H1 (cell line): ENCODE measurements at regions not wholly inside any gene's neighbourhood (a gene's known extent, or its start where the extent isn't known, plus 50 kb on each side); places are given as distances from the start of the nearest gene placed in this dataset.

Experiments
- CTCF ChIA-PET: fragments of 300-600 bp; sonication (Branson Sonifier 250); formaldehyde crosslinking; loops from one replicate; lab custom pipeline; 2021; ENCODE audit not compliant: partially characterized antibody; lab: Charles Lee
- POLR2A ChIA-PET: fragments of 300-600 bp; sonication (Branson Sonifier 250); formaldehyde crosslinking; loops from one replicate; lab custom pipeline; 2021; ENCODE audit warnings: inconsistent platforms; ENCODE audit not compliant: partially characterized antibody; lab: Charles Lee
- DNase-seq, 2 experiments: peaks; one replicate each; pipeline versions ENCODE4 v3.0.0 to v3.0.0-alpha.2; 2010 to 2022; ENCODE audit warnings: low spot score in 2 of 2, low read depth in 1 of 2, mixed read lengths in 1 of 2
- FAIRE-seq: peaks from 2 replicates; lab custom pipeline; 2011; peaks lifted over from hg19 to GRCh38; lab: Jason Lieb, UNC
- H2AFZ ChIP-seq: 2 replicates; pipeline ENCODE4 v1.8.1; 2012; ENCODE audit warnings: low read length, inconsistent platforms
- H2AK5ac ChIP-seq: 2 replicates; pipeline ENCODE4 v1.6.1; 2013; ENCODE audit warnings: low read depth, low read length
- H2BK120ac ChIP-seq: replicated peaks from 2 replicates; pipeline ENCODE3; 2013; ENCODE audit warnings: low read depth, low read length, inconsistent platforms
- H2BK12ac ChIP-seq: 2 replicates; pipeline ENCODE4 v1.6.1; 2013; ENCODE audit warnings: low read depth, low read length
- H2BK15ac ChIP-seq: 2 replicates; pipeline ENCODE4 v1.6.1; 2013; ENCODE audit warnings: low read length
- H2BK20ac ChIP-seq: 2 replicates; pipeline ENCODE4 v1.6.1; 2013; ENCODE audit warnings: low read length
- H2BK5ac ChIP-seq: 2 replicates; pipeline ENCODE4 v1.6.1; 2013; ENCODE audit warnings: low read depth, low read length
- H3K14ac ChIP-seq: 2 replicates; pipeline ENCODE4 v1.6.1; 2013; ENCODE audit warnings: inconsistent platforms; ENCODE audit not compliant: insufficient read length
- H3K18ac ChIP-seq: 2 replicates; pipeline ENCODE4 v1.6.1; 2013; ENCODE audit warnings: low read length; ENCODE audit errors: extremely low read depth
- H3K23ac ChIP-seq: 2 replicates; pipeline ENCODE4 v1.6.1; 2013; ENCODE audit warnings: inconsistent platforms; ENCODE audit not compliant: insufficient read length
- H3K23me2 ChIP-seq: 2 replicates; pipeline ENCODE4 v1.6.1; 2013; ENCODE audit warnings: low read depth, low read length
- H3K27ac ChIP-seq: 2 replicates; pipeline ENCODE4 v1.6.1; 2011; ENCODE audit warnings: low read depth, low read length, inconsistent platforms
- H3K27me3 ChIP-seq, 4 experiments: replicated peaks in 1 of 4; 1 replicate in 1 of 4; 2 replicates in 3 of 4; pipeline versions ENCODE4 v1.6.1 to v1.8.1; 2011 to 2013; ENCODE audit warnings: low read length in 3 of 4, mild to moderate bottlenecking in 3 of 4, inconsistent platforms in 2 of 4, mixed read lengths in 2 of 4, moderate library complexity in 1 of 4; ENCODE audit not compliant: control insufficient read depth in 3 of 4, insufficient read depth in 3 of 4; ENCODE audit errors: extremely low read depth in 1 of 4
- H3K36me3 ChIP-seq, 4 experiments: 2 replicates each; pipeline versions ENCODE4 v1.6.1 to v1.8.1; 2011 to 2013; ENCODE audit warnings: mild to moderate bottlenecking in 4 of 4, low read length in 3 of 4, moderate library complexity in 2 of 4, control low read depth in 1 of 4, inconsistent platforms in 1 of 4; ENCODE audit not compliant: insufficient read depth in 4 of 4, control insufficient read depth in 2 of 4
- H3K4ac ChIP-seq: replicated peaks from 2 replicates; pipeline ENCODE3; 2013; ENCODE audit warnings: low read length, low read depth, mixed read lengths, inconsistent platforms; ENCODE audit not compliant: insufficient read length
- H3K4me1 ChIP-seq, 4 experiments: replicated peaks in 1 of 4; 1 replicate in 1 of 4; 2 replicates in 3 of 4; pipeline versions ENCODE4 v1.6.1 to v1.8.1; 2011 to 2013; ENCODE audit warnings: low read length in 3 of 4, inconsistent platforms in 2 of 4, mixed read lengths in 1 of 4; ENCODE audit not compliant: insufficient read depth in 4 of 4, control insufficient read depth in 3 of 4
- H3K4me2 ChIP-seq, 2 experiments: 2 replicates each; pipeline versions ENCODE4 v1.6.1 to v1.8.1; 2011 to 2013; ENCODE audit warnings: low read depth in 2 of 2, low read length in 2 of 2, control low read depth in 1 of 2, inconsistent platforms in 1 of 2, mild to moderate bottlenecking in 1 of 2; ENCODE audit not compliant: insufficient read depth in 1 of 2
- H3K4me3 ChIP-seq, 4 experiments: fragments of 200-600, 300-600 bp in 1 of 4; sonication (generic), shearing (Covaris generic), sonication (Bioruptor Twin) in 1 of 4; 2 replicates each; pipeline versions ENCODE4 v1.5.1 to v1.8.1; 2011 to 2016; ENCODE audit warnings: low read length in 4 of 4, low read depth in 3 of 4, control low read depth in 2 of 4, inconsistent platforms in 2 of 4, mild to moderate bottlenecking in 2 of 4, mixed read lengths in 1 of 4, moderate library complexity in 1 of 4; ENCODE audit not compliant: insufficient read depth in 2 of 4; ENCODE audit errors: extremely low read depth in 1 of 4
- H3K56ac ChIP-seq: replicated peaks from 2 replicates; pipeline ENCODE3; 2013; ENCODE audit warnings: low read depth, mild to moderate bottlenecking, mixed read lengths, low read length, inconsistent platforms; ENCODE audit not compliant: insufficient read length
- H3K79me1 ChIP-seq: 2 replicates; pipeline ENCODE4 v1.6.1; 2013; ENCODE audit warnings: low read depth, low read length, control low read depth
- H3K79me2 ChIP-seq, 2 experiments: 2 replicates each; pipeline versions ENCODE4 v1.6.1 to v1.8.1; 2012 to 2013; ENCODE audit warnings: low read length in 2 of 2, mild to moderate bottlenecking in 2 of 2, inconsistent platforms in 1 of 2; ENCODE audit not compliant: insufficient read depth in 2 of 2, control insufficient read depth in 1 of 2
- H3K9ac ChIP-seq, 4 experiments: replicated peaks in 1 of 4; 1 replicate in 1 of 4; 2 replicates in 3 of 4; pipeline versions ENCODE4 v1.6.1 to v1.8.1; 2011 to 2013; ENCODE audit warnings: low read depth in 3 of 4, low read length in 3 of 4, control low read depth in 2 of 4, mild to moderate bottlenecking in 2 of 4, moderate library complexity in 2 of 4, inconsistent platforms in 1 of 4; ENCODE audit errors: extremely low read depth in 1 of 4
- H3K9me3 ChIP-seq, 2 experiments: 2 replicates each; pipeline versions ENCODE4 v1.6.1 to v1.8.1; 2012 to 2013; ENCODE audit warnings: mild to moderate bottlenecking in 2 of 2, moderate library complexity in 2 of 2, control low read depth in 1 of 2, inconsistent platforms in 1 of 2, low read depth in 1 of 2, low read length in 1 of 2, mixed read lengths in 1 of 2; ENCODE audit not compliant: insufficient read depth in 2 of 2
- H4K20me1 ChIP-seq, 2 experiments: replicated peaks in 1 of 2; 2 replicates each; pipeline versions ENCODE3 to v1.8.1; 2011 to 2013; ENCODE audit warnings: inconsistent platforms in 2 of 2, low read length in 2 of 2, mild to moderate bottlenecking in 1 of 2; ENCODE audit not compliant: insufficient read depth in 2 of 2, control insufficient read depth in 1 of 2
- H4K5ac ChIP-seq: 2 replicates; pipeline ENCODE4 v1.6.1; 2013; ENCODE audit warnings: low read length, low read depth, mixed read lengths, inconsistent platforms; ENCODE audit not compliant: insufficient read length
- H4K8ac ChIP-seq: 2 replicates; pipeline ENCODE4 v1.8.0; 2013; ENCODE audit warnings: mild to moderate bottlenecking, moderate library complexity, low read length, inconsistent platforms; ENCODE audit not compliant: insufficient read depth; ENCODE audit errors: extremely low read depth
- H4K91ac ChIP-seq: replicated peaks from 2 replicates; pipeline ENCODE3; 2013; ENCODE audit warnings: low read length, mixed read lengths, inconsistent platforms; ENCODE audit not compliant: insufficient read length
- BRCA1 ChIP-seq: IDR thresholded peaks from 2 replicates; pipeline ENCODE4 v1.6.1; 2012; ENCODE audit warnings: low read depth, low read length, improper control_type of control experiment
- CBX8 ChIP-seq: fragments of 300-800, 300-1000 bp; sonication (generic); IDR thresholded peaks from 2 replicates; pipeline ENCODE4 v1.7.1; 2016; ENCODE audit warnings: low read depth, low read length, borderline replicate concordance
- NRF1 ChIP-seq: IDR thresholded peaks from 2 replicates; pipeline ENCODE4 v1.6.1; 2011; ENCODE audit warnings: mild to moderate bottlenecking, low read depth, low read length, improper control_type of control experiment
- RAD21 ChIP-seq, 2 experiments: IDR thresholded peaks in 1 of 2; conservative IDR thresholded peaks in 1 of 2; 2 replicates each; pipeline ENCODE4 v1.6.1; 2011; ENCODE audit warnings: low read depth in 2 of 2, low read length in 2 of 2, improper control_type of control experiment in 1 of 2, inconsistent platforms in 1 of 2, mild to moderate bottlenecking in 1 of 2, moderate library complexity in 1 of 2
- RNF2 ChIP-seq: fragments of 200-900, 300-1000 bp; sonication (generic); IDR thresholded peaks from 2 replicates; pipeline ENCODE4 v1.7.1; 2016; ENCODE audit warnings: borderline replicate concordance, low read depth, mild to moderate bottlenecking, antibody characterized with exemption, low read length; ENCODE audit not compliant: poor library complexity, severe bottlenecking; ENCODE audit errors: missing control alignments
- SIX5 ChIP-seq: IDR thresholded peaks from 2 replicates; pipeline ENCODE4 v1.6.1; 2011; ENCODE audit warnings: mild to moderate bottlenecking, low read depth, low read length
- SP2 ChIP-seq: IDR thresholded peaks from 2 replicates; pipeline ENCODE4 v1.6.1; 2012; ENCODE audit warnings: mild to moderate bottlenecking, low read length, inconsistent platforms
- TCF12 ChIP-seq: IDR thresholded peaks from 2 replicates; pipeline ENCODE4 v1.6.1; 2011; ENCODE audit warnings: low read depth, mild to moderate bottlenecking, low read length
- WGBS, 2 experiments: shearing (Covaris generic) in 1 of 2; methylation state at CpG; one replicate each; pipeline versions ENCODE4 v1.1.6 to v1.1.7; 2013 to 2015; ENCODE audit warnings: low lambda C conversion rate in 2 of 2, mixed read lengths in 2 of 2, inconsistent platforms in 1 of 2, low coverage in 1 of 2, missing lambda C conversion rate in 1 of 2; ENCODE audit not compliant: insufficient replicate concordance in 2 of 2, insufficient coverage in 1 of 2, insufficient read length in 1 of 2; ENCODE audit errors: extremely low coverage in 1 of 2, missing lambda C conversion rate in 1 of 2; 5-methylcytosine and 5-hydroxymethylcytosine counted together
- TF ChIP-seq, protein P1 (sequence below): IDR thresholded peaks from 2 replicates; pipeline ENCODE4 v1.6.1; 2011; ENCODE audit warnings: low read depth, mild to moderate bottlenecking, low read length; ENCODE audit not compliant: insufficient read depth
- TF ChIP-seq, protein P2 (sequence below): IDR thresholded peaks from 2 replicates; pipeline ENCODE4 v1.6.1; 2012; ENCODE audit warnings: inconsistent platforms
- TF ChIP-seq, protein P3 (sequence below): IDR thresholded peaks from 2 replicates; pipeline ENCODE4 v1.6.1; 2012; ENCODE audit warnings: inconsistent platforms

DNA sequence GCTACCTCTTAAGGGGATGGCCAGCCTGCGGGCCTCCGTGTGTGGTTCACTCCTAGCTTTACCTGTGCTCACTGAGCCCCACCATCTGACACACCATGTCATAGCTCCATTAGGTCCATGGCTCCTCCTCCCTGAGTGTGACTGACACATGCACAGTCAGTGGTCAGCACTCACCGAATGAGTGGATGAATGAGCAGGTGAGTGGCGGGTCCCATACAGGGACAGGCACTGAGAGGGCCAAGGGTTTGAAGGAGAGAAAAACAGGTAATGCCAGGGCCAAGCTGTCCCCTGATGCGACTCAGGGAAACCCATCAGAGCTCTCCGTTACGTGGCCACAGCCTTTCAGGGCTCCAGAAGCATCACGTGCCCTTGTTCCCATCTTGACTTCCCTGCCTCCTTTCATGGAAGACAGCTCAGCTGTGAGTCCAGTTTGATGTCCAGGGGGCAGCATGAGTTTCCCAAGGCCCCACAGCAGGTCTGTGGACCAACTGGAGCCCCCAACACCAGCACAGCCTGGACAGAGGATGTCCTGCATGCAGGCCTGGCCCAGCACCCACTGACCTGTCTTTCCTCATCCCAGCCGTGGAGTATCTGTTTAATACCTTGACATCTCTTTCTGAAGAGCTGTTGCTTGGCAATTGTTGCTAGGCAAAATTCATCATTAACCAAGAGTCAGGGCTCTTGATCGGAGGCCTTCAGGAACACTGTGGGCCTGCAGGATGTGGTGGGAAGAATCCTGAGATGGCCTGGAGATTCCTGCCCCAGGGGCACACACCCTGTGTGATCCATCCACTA is 84.4 kb downstream of the PLXNA1 start:
- Histone ChIP-seq H3K9ac (no peak overlapping the region), H3K23ac (no peak overlapping the region), H4K91ac (no peak overlapping the region), H3K27ac (no peak overlapping the region), H3K4me3 (no peak overlapping the region), H3K79me2 (no peaks in the 10 kb centered on the region), H2AFZ (no peak overlapping the region), H2AK5ac (no peak overlapping the region), H3K79me1 (no peaks in the 10 kb centered on the region), H3K9me3 (no peaks in the 10 kb centered on the region), H3K14ac (no peak overlapping the region), H2BK20ac (no peak overlapping the region), H4K20me1 (no peaks in the 10 kb centered on the region), H2BK15ac (no peak overlapping the region), H4K5ac (no peak overlapping the region), H2BK12ac (no peak overlapping the region), H3K56ac (no peak overlapping the region), H2BK5ac (no peak overlapping the region), H3K18ac (no peak overlapping the region), H3K4ac (no peak overlapping the region), H3K27me3 (no peaks in the 10 kb centered on the region), H3K23me2 (no peaks in the 10 kb centered on the region), H3K4me2 (no peak overlapping the region), H3K36me3 (no peaks in the 10 kb centered on the region), H4K8ac (no peak overlapping the region), H3K4me1 (no peaks in the 10 kb centered on the region), H2BK120ac (no peak overlapping the region)
- ChIA-PET POLR2A (no interaction called here), CTCF (interaction anchor here (0.6 to 1.6 kb wide), 2 partner anchors 20 to 222 kb away, joined by 3 read pairs; no protein-coding TSS in a partner anchor)
- 85% methylated on average over 10 of the region's 10 CpGs; no CpG with 5 or more reads in 1 of the 2 experiments for WGBS, 2 experiments
- no peak for FAIRE-seq
- no peak for DNase-seq
- TF ChIP-seq BRCA1, result no peak
- TF ChIP-seq CBX8, result no peak
- TF ChIP-seq RAD21 (IDR thresholded peaks at IDR 0.05 in 1 of 2, conservative IDR thresholded peaks at IDR 0.05 in 1 of 2; ENCODE audit: low read depth in 2 of 2, low read length in 2 of 2), result no peak
- TF ChIP-seq RNF2, result no peak
- TF ChIP-seq, protein P1, sequence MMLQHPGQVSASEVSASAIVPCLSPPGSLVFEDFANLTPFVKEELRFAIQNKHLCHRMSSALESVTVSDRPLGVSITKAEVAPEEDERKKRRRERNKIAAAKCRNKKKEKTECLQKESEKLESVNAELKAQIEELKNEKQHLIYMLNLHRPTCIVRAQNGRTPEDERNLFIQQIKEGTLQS, result no peak
- TF ChIP-seq TCF12, result no peak
- TF ChIP-seq, protein P2, sequence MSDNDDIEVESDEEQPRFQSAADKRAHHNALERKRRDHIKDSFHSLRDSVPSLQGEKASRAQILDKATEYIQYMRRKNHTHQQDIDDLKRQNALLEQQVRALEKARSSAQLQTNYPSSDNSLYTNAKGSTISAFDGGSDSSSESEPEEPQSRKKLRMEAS, result no peak
- TF ChIP-seq, protein P3, sequence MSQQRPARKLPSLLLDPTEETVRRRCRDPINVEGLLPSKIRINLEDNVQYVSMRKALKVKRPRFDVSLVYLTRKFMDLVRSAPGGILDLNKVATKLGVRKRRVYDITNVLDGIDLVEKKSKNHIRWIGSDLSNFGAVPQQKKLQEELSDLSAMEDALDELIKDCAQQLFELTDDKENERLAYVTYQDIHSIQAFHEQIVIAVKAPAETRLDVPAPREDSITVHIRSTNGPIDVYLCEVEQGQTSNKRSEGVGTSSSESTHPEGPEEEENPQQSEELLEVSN, result no peak
- TF ChIP-seq NRF1, result no peak
- TF ChIP-seq SP2, result no peak
- TF ChIP-seq SIX5, result no peak
